K562 (cell line): ENCODE measurements at regions not wholly inside any gene's neighbourhood (a gene's known extent, or its start where the extent isn't known, plus 50 kb on each side); places are given as distances from the start of the nearest gene placed in this dataset.

ENCODE experiments used
- BCOR ChIP-seq: fragments of 450-650 bp; IDR thresholded peaks from 2 replicates; pipeline ENCODE4 v1.6.1; 2016
- CBFA2T2 ChIP-seq: fragments of 450-650 bp; conservative IDR thresholded peaks from 2 replicates; pipeline ENCODE4 v1.6.1; 2017; ENCODE audit warnings: mild to moderate bottlenecking
- CC2D1A ChIP-seq: fragments of 450-650 bp; IDR thresholded peaks from 2 replicates; pipeline ENCODE4 v1.6.1; 2017; ENCODE audit warnings: mild to moderate bottlenecking
- CREB1 ChIP-seq, 2 experiments: sonication (generic) in 1 of 2; formaldehyde crosslinking in 1 of 2; IDR thresholded peaks; 2 replicates each; pipeline versions ENCODE4 v1.6.1 to v1.8.0; 2012 to 2022; ENCODE audit warnings: inconsistent platforms in 1 of 2, mild to moderate bottlenecking in 1 of 2, missing genetic modification reagents in 1 of 2, moderate library complexity in 1 of 2
- FOXM1 ChIP-seq, 2 experiments: fragments of 450-650 bp in 1 of 2; sonication (generic) in 1 of 2; formaldehyde crosslinking in 1 of 2; IDR thresholded peaks; 2 replicates each; pipeline versions ENCODE4 v1.6.1 to v1.9.0; 2017 to 2022; ENCODE audit warnings: low read depth in 2 of 2, mild to moderate bottlenecking in 2 of 2, missing genetic modification reagents in 1 of 2, moderate library complexity in 1 of 2
- GTF2F1 ChIP-seq: IDR thresholded peaks from 2 replicates; pipeline ENCODE4 v1.6.1; 2011; ENCODE audit warnings: low read depth, low read length, improper control_type of control experiment
- KLF1 ChIP-seq: fragments of 450-650 bp; IDR thresholded peaks from 2 replicates; pipeline ENCODE4 v1.6.1; 2016; ENCODE audit warnings: missing genetic modification characterization, missing compliant biosample characterization
- L3MBTL2 ChIP-seq: fragments of 450-650 bp; IDR thresholded peaks from 2 replicates; pipeline ENCODE4 v1.6.1; 2016; ENCODE audit warnings: mild to moderate bottlenecking, moderate library complexity
- LEF1 ChIP-seq: fragments of 450-650 bp; IDR thresholded peaks from 2 replicates; pipeline ENCODE4 v1.6.1; 2016; ENCODE audit warnings: mild to moderate bottlenecking
- MAFK ChIP-seq: IDR thresholded peaks from 2 replicates; pipeline ENCODE4 v1.6.1; 2011; ENCODE audit warnings: low read length, improper control_type of control experiment
- NCOR1 ChIP-seq: fragments of 450-650 bp; IDR thresholded peaks from 2 replicates; pipeline ENCODE4 v1.6.1; 2016; ENCODE audit warnings: mild to moderate bottlenecking, moderate library complexity
- PHF20 ChIP-seq: fragments of 450-650 bp; IDR thresholded peaks from 2 replicates; pipeline ENCODE4 v1.6.1; 2018; ENCODE audit not compliant: partially characterized antibody
- POLR3A ChIP-seq: IDR thresholded peaks from 2 replicates; pipeline ENCODE4 v1.6.1; 2011; ENCODE audit warnings: borderline replicate concordance, mild to moderate bottlenecking, moderate library complexity; ENCODE audit not compliant: insufficient read length, insufficient read depth; ENCODE audit errors: extremely low read depth
- PTBP1 ChIP-seq: fragments of 200-400 bp; formaldehyde crosslinking; IDR thresholded peaks from 2 replicates; pipeline ENCODE4 v1.6.1; 2017; ENCODE audit warnings: low read depth, low read length
- RAD21 ChIP-seq, 2 experiments: fragments of 250-450 bp in 1 of 2; fragments of 450-650 bp in 1 of 2; sonication (Bioruptor Pico) in 1 of 2; formaldehyde crosslinking in 1 of 2; IDR thresholded peaks in 1 of 2; conservative IDR thresholded peaks in 1 of 2; 2 replicates each; pipeline versions ENCODE4 v1.4.0 to v1.8.0; 2020 to 2022; ENCODE audit warnings: mild to moderate bottlenecking in 2 of 2, moderate library complexity in 1 of 2
- RBM34 ChIP-seq: fragments of 200-400 bp; formaldehyde crosslinking; IDR thresholded peaks from 2 replicates; pipeline ENCODE4 v1.6.1; 2018; ENCODE audit warnings: low read length, borderline replicate concordance; ENCODE audit not compliant: insufficient read depth
- RERE ChIP-seq: sonication (generic); formaldehyde crosslinking; IDR thresholded peaks from 2 replicates; pipeline ENCODE4 v1.8.0; 2023; ENCODE audit warnings: missing genetic modification reagents, mild to moderate bottlenecking, borderline replicate concordance
- RHOXF2B ChIP-seq: fragments of 250-450 bp; sonication (Bioruptor Pico); conservative IDR thresholded peaks from 2 replicates; pipeline ENCODE4 v1.5.1; 2021
- SMARCA4 ChIP-seq: fragments of 450-650 bp; IDR thresholded peaks from 2 replicates; pipeline ENCODE4 v1.6.1; 2016
- SMARCB1 ChIP-seq: IDR thresholded peaks from 2 replicates; pipeline ENCODE4 v1.6.1; 2011; ENCODE audit warnings: improper control_type of control experiment, low read depth; ENCODE audit not compliant: insufficient read length
- TAF1 ChIP-seq: IDR thresholded peaks from 2 replicates; pipeline ENCODE4 v1.6.1; 2011; ENCODE audit warnings: mild to moderate bottlenecking, low read length, moderate library complexity; ENCODE audit not compliant: insufficient read depth, control insufficient read depth, severe bottlenecking; ENCODE audit errors: extremely low read depth
- ZBTB12 ChIP-seq: fragments of 250-450 bp; sonication (Bioruptor Pico); IDR thresholded peaks from 2 replicates; pipeline ENCODE4 v1.4.0; 2020
- ZBTB7A ChIP-seq: IDR thresholded peaks from 2 replicates; pipeline ENCODE4 v1.6.1; 2011; ENCODE audit warnings: low read depth, mild to moderate bottlenecking, low read length, moderate library complexity, borderline replicate concordance; ENCODE audit not compliant: control insufficient read depth
- ZFX ChIP-seq: sonication (generic); formaldehyde crosslinking; IDR thresholded peaks from 2 replicates; pipeline ENCODE4 v1.8.0; 2022; ENCODE audit warnings: mild to moderate bottlenecking, missing genetic modification reagents, moderate library complexity
- ZNF217 ChIP-seq: sonication (generic); formaldehyde crosslinking; IDR thresholded peaks from 2 replicates; pipeline ENCODE4 v1.8.0; 2022; ENCODE audit warnings: mild to moderate bottlenecking, missing genetic modification reagents
- ZNF324 ChIP-seq: fragments of 250-450 bp; sonication (Bioruptor Pico); IDR thresholded peaks from 2 replicates; pipeline ENCODE4 v1.4.0; 2020; ENCODE audit warnings: mild to moderate bottlenecking

GRCh38 chr12:89827592-89827991 lies 119.0 kb upstream of the ATP2B1 start (continued):
- TF ChIP-seq RERE (CRISPR knock-in tag) (no peak), RBM34 (no peak), LEF1 (no peak), CC2D1A (no peak), SMARCA4 (peak; percentile 61; the same call in 1 of the 2 replicates), GTF2F1 (no peak), RAD21 (CRISPR knock-in tag; conservative IDR thresholded peaks at IDR 0.05 in 1 of 2, IDR thresholded peaks at IDR 0.05 in 1 of 2) (no peak), FOXM1 (IDR thresholded peaks at IDR 0.05; ENCODE audit: low read depth) (peak; percentile 40; the same call in 1 of the 2 replicates), FOXM1 (CRISPR knock-in tag; IDR thresholded peaks at IDR 0.05; ENCODE audit: low read depth) (no peak), ZBTB7A (no peak), ZBTB12 (no peak), PTBP1 (no peak), PHF20 (no peak), CREB1 (IDR thresholded peaks at IDR 0.05) (no peak), CREB1 (CRISPR knock-in tag; IDR thresholded peaks at IDR 0.05) (no peak), RHOXF2B (CRISPR knock-in tag) (no peak), ZNF324 (CRISPR knock-in tag) (no peak), TAF1 (no peak), ZNF217 (no peak), KLF1 (tag) (no peak), ZFX (CRISPR knock-in tag) (no peak), MAFK (no peak), NCOR1 (peak; percentile 37; the same call in 1 of the 2 replicates), BCOR (no peak), CBFA2T2 (peak; percentile 65), SMARCB1 (no peak), L3MBTL2 (no peak), POLR3A (no peak)
